HEK293 (cell line): ENCODE measurements at regions not wholly inside any gene's neighbourhood (a gene's known extent, or its start where the extent isn't known, plus 50 kb on each side); places are given as distances from the start of the nearest gene placed in this dataset.

Source experiments
- CTCF ChIA-PET: fragments of 350-600 bp; formaldehyde crosslinking; extraction: SDS; loops from one replicate; lab custom pipeline; 2021; ENCODE audit warnings: antibody characterized with exemption; lab: Yijun Ruan, JAX
- POLR2A ChIA-PET: fragments of 300-600 bp; formaldehyde crosslinking; extraction: SDS; loops from one replicate; lab custom pipeline; 2020; ENCODE audit warnings: antibody characterized with exemption, inconsistent platforms; lab: Yijun Ruan, JAX
- H3K27ac ChIP-seq: fragments of 200-500 bp; sonication (Bioruptor generic); 2 replicates; pipeline ENCODE4 v1.5.1; 2014; ENCODE audit warnings: low read depth, low read length, control low read depth, inconsistent platforms; ENCODE audit errors: extremely low read depth
- H3K36me3 ChIP-seq, 2 experiments: fragments of 200-500 bp in 1 of 2; sonication (Bioruptor generic) in 1 of 2; 1 replicate in 1 of 2; 2 replicates in 1 of 2; pipeline ENCODE4 v1.5.1; 2014 to 2017; ENCODE audit warnings: inconsistent platforms in 2 of 2, low read length in 2 of 2; ENCODE audit not compliant: control insufficient read depth in 2 of 2, insufficient read depth in 1 of 2
- H3K4me1 ChIP-seq: fragments of 200-500 bp; sonication (Bioruptor generic); 2 replicates; pipeline ENCODE4 v1.5.1; 2014; ENCODE audit warnings: mild to moderate bottlenecking, low read length, inconsistent platforms; ENCODE audit not compliant: control insufficient read depth, insufficient read depth
- H3K4me3 ChIP-seq: 2 replicates; pipeline ENCODE4 v1.5.1; 2011; ENCODE audit warnings: low read depth, mild to moderate bottlenecking, control low read depth, low read length, moderate library complexity
- H3K9me3 ChIP-seq: fragments of 200-500 bp; sonication (Bioruptor generic); 2 replicates; pipeline ENCODE4 v1.5.1; 2014; ENCODE audit warnings: low read depth, low read length, inconsistent platforms; ENCODE audit not compliant: control insufficient read depth, insufficient read depth
- BCL11B ChIP-seq: fragments of 450-650 bp; formaldehyde crosslinking; IDR thresholded peaks from 2 replicates; pipeline ENCODE4 v1.5.1; 2016; ENCODE audit warnings: low read depth, missing biosample characterization, missing genetic modification characterization
- EGR2 ChIP-seq: fragments of 450-650 bp; formaldehyde crosslinking; IDR thresholded peaks from 2 replicates; pipeline ENCODE4 v1.5.1; 2016; ENCODE audit warnings: low read depth, missing biosample characterization, missing genetic modification characterization
- FEZF1 ChIP-seq: fragments of 450-650 bp; formaldehyde crosslinking; IDR thresholded peaks from 2 replicates; pipeline ENCODE4 v1.5.1; 2016; ENCODE audit warnings: missing biosample characterization, missing genetic modification characterization
- HOXC10 ChIP-seq: sonication (generic); formaldehyde crosslinking; IDR thresholded peaks from 2 replicates; pipeline ENCODE4 v1.8.1; 2023; ENCODE audit warnings: mild to moderate bottlenecking, missing genetic modification reagents
- KLF1 ChIP-seq: fragments of 450-650 bp; formaldehyde crosslinking; IDR thresholded peaks from 2 replicates; pipeline ENCODE4 v1.5.1; 2016; ENCODE audit warnings: missing biosample characterization, missing genetic modification characterization
- OSR2 ChIP-seq: fragments of 450-650 bp; formaldehyde crosslinking; IDR thresholded peaks from 2 replicates; pipeline ENCODE4 v1.5.1; 2016; ENCODE audit warnings: missing biosample characterization, missing genetic modification characterization
- OVOL3 ChIP-seq: fragments of 450-650 bp; formaldehyde crosslinking; IDR thresholded peaks from 2 replicates; pipeline ENCODE4 v1.5.1; 2016; ENCODE audit warnings: missing biosample characterization, missing genetic modification characterization
- PRDM4 ChIP-seq: fragments of 450-650 bp; formaldehyde crosslinking; IDR thresholded peaks from 2 replicates; pipeline ENCODE4 v1.5.1; 2017; ENCODE audit warnings: missing biosample characterization, missing genetic modification characterization
- PRDM6 ChIP-seq: fragments of 450-650 bp; formaldehyde crosslinking; IDR thresholded peaks from 2 replicates; pipeline ENCODE4 v1.5.1; 2017; ENCODE audit warnings: missing biosample characterization, missing genetic modification characterization
- SP7 ChIP-seq: fragments of 450-650 bp; formaldehyde crosslinking; IDR thresholded peaks from 2 replicates; pipeline ENCODE4 v1.5.1; 2016; ENCODE audit warnings: missing biosample characterization, missing genetic modification characterization
- ZBTB49 ChIP-seq: fragments of 450-650 bp; formaldehyde crosslinking; IDR thresholded peaks from 2 replicates; pipeline ENCODE4 v1.5.1; 2016; ENCODE audit warnings: missing biosample characterization, missing genetic modification characterization, low read depth
- ZNF146 ChIP-seq: fragments of 450-650 bp; formaldehyde crosslinking; IDR thresholded peaks from 2 replicates; pipeline ENCODE4 v1.5.1; 2016; ENCODE audit warnings: missing biosample characterization, missing genetic modification characterization
- ZNF341 ChIP-seq: fragments of 450-650 bp; formaldehyde crosslinking; IDR thresholded peaks from 2 replicates; pipeline ENCODE4; 2016; ENCODE audit warnings: low read depth, missing biosample characterization, missing genetic modification characterization
- ZNF433 ChIP-seq: fragments of 450-650 bp; formaldehyde crosslinking; IDR thresholded peaks from 2 replicates; pipeline ENCODE4 v1.5.1; 2016; ENCODE audit warnings: missing biosample characterization, missing genetic modification characterization, low read depth
- ZNF513 ChIP-seq: fragments of 450-650 bp; IDR thresholded peaks from 2 replicates; pipeline ENCODE4 v1.5.1; 2018; ENCODE audit warnings: missing biosample characterization, missing genetic modification characterization
- ZNF514 ChIP-seq: fragments of 450-650 bp; formaldehyde crosslinking; IDR thresholded peaks from 2 replicates; pipeline ENCODE4 v1.5.1; 2016; ENCODE audit warnings: missing biosample characterization, missing genetic modification characterization
- ZNF600 ChIP-seq: fragments of 450-650 bp; formaldehyde crosslinking; IDR thresholded peaks from 2 replicates; pipeline ENCODE4 v1.5.1; 2016; ENCODE audit warnings: missing biosample characterization, missing genetic modification characterization
- ZNF624 ChIP-seq: fragments of 450-650 bp; formaldehyde crosslinking; IDR thresholded peaks from 2 replicates; pipeline ENCODE4 v1.5.1; 2017; ENCODE audit warnings: missing biosample characterization, missing genetic modification characterization
- ZNF704 ChIP-seq: fragments of 450-650 bp; formaldehyde crosslinking; IDR thresholded peaks from 2 replicates; pipeline ENCODE4 v1.5.1; 2016; ENCODE audit warnings: missing biosample characterization, missing genetic modification characterization
- ZXDB ChIP-seq: fragments of 450-650 bp; formaldehyde crosslinking; IDR thresholded peaks from 2 replicates; pipeline ENCODE4 v1.5.1; 2016; ENCODE audit warnings: missing biosample characterization, missing genetic modification characterization

GRCh38 chr16:85562093-85562786 is 50.9 kb upstream of the GSE1 start (continued):
- TF ChIP-seq PRDM4 (tag by site-specific recombination) (peak; percentile 79), SP7 (tag by site-specific recombination) (peak; percentile 34), ZNF600 (peak; percentile 36; the same call in 1 of the 2 replicates), ZNF704 (tag by site-specific recombination) (no peak), BCL11B (tag by site-specific recombination) (no peak), ZNF146 (no peak), HOXC10 (no peak), FEZF1 (tag by site-specific recombination) (no peak), ZXDB (no peak)

- ChIA-PET POLR2A (interaction anchor here (0.8 kb wide), 1 partner anchor 9 kb away, joined by 6 read pairs; no protein-coding TSS in a partner anchor), CTCF (interaction anchor here (1.3 to 2.2 kb wide), 3 partner anchors 34 to 172 kb away, joined by 3 to 12 read pairs (median 3); no protein-coding TSS in a partner anchor)
- Histone ChIP-seq H3K27ac (no peak overlapping the region; the same call in 1 of the 2 replicates), H3K36me3 (no peaks in the 10 kb centered on the region), H3K4me1 (peaks cover 26% of the 10 kb centered on the region), H3K9me3 (no peaks in the 10 kb centered on the region), H3K4me3 (no peak overlapping the region)
- no peak for TF ChIP-seq ZBTB49
- peak; percentile 93 for TF ChIP-seq PRDM6 (tag by site-specific recombination)
- TF ChIP-seq ZNF513 (tag by site-specific recombination): peak; percentile 81
- no peak for TF ChIP-seq KLF1 (tag by site-specific recombination)
- TF ChIP-seq ZNF514 (tag by site-specific recombination): no peak
- 0 out of 2 replicates have a peak, but pooled peaks have one; percentile 9 for TF ChIP-seq OSR2
- TF ChIP-seq ZNF433: no peak
- peak; percentile 39; the same call in 1 of the 2 replicates for TF ChIP-seq EGR2 (tag by site-specific recombination)
- TF ChIP-seq ZNF146: no peak
- TF ChIP-seq OVOL3: no peak
- no peak for TF ChIP-seq ZNF341 (tag by site-specific recombination)
- no peak for TF ChIP-seq ZNF624 (tag by site-specific recombination)
Measured at GRCh38 chr16:85563034-85563433, 50.1 kb upstream of the GSE1 start.
